GM21529 (cell line): ENCODE measurements at regions not wholly inside any gene's neighbourhood (a gene's known extent, or its start where the extent isn't known, plus 50 kb on each side); places are given as distances from the start of the nearest gene placed in this dataset.
"Not testable (repeated sequence)": the region's sequence is repeated elsewhere in the genome, so short reads cannot be mapped to it uniquely, and the experiment has no call there.

Experiments used
- ATAC-seq: cut with Tn5 transposase; IDR thresholded peaks from one replicate; pipeline ENCODE4 v1.9.1; 2021; ENCODE audit not compliant: unreplicated experiment

DNA sequence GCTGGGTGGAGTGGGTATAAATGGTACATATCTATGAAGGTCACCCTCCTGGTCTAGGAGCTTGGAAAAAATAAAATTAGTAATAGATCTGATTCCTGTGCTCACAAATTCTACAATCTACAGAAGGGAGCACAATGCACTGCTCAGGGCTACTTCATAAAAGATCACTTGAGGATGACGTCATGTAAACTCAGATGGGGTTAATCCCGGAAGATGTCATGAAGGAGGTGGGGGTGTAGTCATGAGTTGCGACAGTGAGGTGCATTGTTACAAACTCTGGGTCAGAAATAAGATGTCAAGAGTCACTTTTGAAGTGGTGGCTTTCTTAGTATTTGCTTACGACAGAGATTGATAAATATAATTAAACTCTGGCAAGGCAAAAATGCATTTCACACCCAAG is 68.2 kb downstream of the LHX9 start:
- no peak for ATAC-seq

DNA sequence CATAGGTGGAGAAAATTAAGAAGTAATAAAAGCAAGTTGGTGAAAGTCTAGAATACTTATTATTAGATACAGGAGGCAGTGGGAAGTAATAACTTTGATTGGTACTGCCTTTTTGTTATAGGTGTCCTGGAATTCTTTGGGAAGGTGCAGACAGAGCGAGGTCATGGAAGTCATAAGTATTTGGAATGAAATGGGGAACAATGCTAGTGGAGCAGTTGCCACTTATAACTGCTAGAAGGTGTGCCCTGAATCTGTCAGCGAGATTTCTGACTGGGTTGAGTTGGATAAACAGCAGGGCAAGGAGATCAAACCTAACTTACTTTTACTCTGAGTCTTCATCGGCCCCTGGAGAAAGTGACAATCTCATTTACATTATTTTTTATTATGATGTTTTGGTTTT is 69.6 kb downstream of the LHX9 start:
- no peak for ATAC-seq

DNA sequence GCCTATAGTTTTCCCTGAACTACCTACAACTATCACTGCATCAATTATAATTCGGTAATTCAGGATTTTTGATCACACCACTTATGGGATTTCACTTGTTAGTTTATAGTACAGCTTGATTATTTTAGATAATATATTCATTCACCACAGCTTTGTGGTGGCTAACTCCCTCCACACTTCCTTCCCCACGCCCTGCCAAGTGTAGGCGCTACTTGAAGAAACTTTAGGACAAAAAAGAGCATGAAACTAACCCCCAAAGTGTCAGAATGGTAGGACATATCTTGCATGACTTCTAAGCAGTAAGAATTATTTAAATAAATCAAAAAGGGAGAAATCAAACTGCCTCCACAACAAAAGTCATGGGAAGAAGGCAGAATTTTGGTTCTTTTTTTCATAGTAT is 70.1 kb downstream of the LHX9 start:
- ATAC-seq: no peak

DNA sequence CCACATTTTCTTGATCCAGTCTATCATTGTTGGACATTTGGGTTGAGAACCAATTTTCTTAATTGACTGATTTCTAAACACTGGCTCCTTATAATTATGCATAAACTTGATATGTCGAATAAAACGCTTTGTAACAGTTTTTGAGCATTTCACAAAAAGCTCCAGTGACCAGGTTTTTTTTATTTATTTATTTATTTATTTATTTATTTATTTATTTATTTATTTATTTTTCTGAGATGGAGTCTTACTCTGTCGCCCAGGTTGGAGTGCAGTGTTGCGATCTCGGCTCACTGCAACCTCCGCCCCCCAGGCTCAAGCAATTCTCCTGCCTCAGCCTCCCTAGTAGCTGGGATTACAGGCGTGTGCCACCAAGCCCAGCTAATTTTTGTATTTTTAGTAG is 71.4 kb downstream of the LHX9 start:
- ATAC-seq: not testable (repeated sequence)

DNA sequence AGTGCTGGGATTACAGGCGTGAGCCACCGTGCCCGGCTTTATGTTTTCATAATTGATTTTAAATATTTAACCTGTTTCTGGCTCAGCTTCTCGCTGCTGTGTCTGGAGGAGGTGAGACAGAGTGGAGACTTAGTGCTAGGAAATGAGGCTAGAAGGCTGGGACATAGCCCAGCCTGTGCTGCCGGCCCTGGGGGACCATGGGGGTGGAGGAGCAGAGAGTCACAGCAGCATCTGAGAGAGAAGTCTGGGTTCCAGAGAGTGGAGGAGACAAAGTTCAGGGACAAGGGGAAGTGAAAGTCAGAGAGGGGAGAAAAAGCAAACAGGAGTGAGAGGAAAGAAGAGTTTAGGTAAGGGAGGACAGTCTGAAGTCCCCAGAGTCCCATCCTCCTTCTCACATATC is 71.9 kb downstream of the LHX9 start:
- no peak for ATAC-seq

DNA sequence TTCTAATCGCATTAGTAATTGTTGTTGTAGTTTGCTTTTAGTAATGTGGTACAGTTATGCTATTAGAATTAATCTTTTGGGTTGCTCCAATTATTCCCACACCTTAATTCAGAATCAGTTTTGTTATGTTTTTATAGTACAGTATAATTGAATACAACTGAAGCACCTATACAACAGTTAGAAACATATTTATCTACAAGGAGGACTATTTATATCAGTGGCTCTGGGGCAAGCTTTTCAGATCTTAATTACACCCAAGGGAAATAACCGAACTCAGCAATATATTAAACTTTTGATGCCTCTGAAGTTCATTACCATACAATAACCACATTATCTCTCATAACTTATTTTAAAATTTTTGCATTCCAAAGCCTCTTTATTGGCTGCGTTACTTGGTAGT is 74.4 kb downstream of the LHX9 start:
- ATAC-seq: no peak

DNA sequence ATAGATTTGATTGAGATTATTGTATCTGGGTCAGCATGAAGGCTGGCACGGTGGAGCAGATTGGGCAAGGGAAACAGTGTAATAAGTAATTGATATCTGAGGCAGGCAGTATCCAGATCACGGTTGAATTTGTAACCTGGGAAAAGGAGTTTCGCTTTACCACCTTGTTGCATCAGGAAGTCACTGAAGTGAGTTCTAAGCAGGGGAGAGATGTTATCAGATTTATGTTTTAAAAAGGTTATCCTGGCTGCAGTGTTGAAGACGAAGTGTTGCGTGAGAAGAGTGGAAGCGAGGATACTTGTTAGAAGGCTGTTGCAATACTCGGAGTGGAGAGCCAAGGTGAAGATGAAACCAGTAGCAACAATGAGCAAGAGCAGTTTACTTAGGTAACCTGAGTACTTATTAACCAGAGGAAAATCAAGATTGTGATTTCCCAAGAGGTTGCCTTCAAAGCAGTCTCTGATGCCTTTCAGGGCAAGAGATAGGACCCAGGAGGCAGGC is 77.8 kb downstream of the LHX9 start:
- no peak for ATAC-seq

DNA sequence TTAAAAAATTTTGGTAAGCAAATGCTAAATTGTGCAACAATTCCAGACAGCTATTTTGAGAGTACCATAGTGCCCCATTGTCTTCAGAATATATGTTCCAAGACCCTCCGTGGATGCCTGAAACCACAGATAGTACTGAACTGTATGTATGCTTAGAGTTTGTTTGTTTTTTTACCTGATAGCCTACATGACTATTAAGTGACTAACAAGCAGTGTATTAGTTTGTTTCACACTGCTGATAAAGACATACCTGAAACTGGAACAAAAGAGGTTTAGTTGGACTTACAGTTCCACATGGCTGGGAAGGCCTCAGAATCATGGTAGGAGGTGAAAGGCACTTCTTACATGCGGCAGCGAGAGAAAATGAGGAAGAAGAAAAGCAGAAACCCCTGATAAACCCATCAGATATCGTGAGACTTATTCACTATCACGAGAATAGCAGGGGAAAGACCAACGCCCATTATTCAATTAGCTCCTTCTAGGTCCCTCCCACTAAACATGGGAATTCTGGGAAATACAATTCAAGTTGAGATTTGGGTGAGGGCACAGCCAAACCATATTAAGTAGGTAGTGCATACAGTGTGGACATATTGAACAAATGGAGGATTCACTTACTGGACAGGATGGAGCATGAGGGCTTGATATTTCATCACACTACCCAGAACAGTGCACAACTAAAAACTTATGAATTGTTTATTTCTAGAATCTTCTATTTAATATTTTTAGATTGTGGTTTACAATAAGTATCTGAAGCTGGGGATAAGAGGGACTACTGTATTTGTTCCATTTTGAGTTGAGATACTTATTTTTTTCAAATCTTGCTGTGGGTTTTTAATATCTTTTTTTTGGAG is 78.5 kb downstream of the LHX9 start:
- no peak for ATAC-seq

DNA sequence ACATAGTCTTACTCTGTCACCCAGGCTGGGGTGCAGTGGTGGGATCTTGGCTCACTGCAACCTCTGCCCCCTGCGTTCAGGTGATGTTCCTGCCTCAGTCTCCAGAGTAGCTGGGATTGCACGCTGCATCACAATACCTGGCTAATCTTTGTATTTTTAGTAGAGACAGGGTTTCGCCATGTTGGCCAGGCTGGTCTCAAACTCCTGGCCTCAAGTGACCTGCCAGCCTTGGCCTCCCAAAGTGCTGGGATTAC is 79.0 kb downstream of the LHX9 start:
- ATAC-seq: not testable (repeated sequence)

DNA sequence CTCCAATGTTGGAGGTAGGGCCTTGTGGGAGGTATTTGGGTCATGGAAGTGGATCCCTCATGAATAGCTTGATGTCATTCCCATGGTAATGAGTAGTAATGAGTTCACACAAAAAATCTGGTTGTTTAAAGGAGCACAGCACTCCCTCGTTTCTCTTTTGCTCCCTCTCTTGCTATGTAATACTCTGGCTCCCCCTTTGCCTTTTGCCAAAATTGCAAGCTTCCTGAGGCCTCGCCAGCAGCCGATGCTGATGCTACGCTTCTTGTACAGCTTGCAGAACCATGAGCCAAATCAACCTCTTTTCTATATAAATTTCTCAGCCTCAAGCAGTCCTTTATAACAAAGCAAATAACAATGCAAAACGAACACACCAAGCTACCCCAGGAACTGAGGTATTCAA is 80.9 kb downstream of the LHX9 start:
- no peak for ATAC-seq

DNA sequence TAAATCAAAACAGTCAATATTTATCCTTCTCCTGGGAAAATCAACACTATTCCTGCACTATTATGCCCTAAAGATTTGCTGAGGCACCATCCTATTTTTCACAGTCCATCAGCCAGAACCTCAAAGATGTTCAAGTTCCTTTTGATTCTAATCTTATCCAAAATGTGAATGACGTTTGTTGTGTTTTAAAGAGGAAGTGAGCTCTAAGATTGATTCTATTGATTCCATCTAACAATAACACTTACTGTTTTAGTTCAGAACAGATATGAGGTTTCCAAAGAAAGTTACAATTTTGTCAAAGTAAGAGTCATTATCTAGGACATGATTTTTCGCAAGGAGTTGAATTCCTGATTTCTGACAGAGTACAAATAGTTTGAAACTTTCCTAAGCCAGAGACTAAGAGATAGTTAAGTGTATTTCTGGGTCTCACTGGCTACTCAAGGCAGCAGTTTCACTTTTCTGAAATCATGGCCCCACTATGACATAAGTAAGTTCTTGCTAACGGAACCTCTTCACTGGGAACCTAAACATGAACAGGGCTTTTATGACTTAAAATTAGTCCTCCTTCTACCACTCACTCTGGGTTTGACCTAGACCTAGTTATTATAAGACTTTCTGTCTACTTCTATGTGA is 84.7 kb downstream of the LHX9 start:
- no peak for ATAC-seq

DNA sequence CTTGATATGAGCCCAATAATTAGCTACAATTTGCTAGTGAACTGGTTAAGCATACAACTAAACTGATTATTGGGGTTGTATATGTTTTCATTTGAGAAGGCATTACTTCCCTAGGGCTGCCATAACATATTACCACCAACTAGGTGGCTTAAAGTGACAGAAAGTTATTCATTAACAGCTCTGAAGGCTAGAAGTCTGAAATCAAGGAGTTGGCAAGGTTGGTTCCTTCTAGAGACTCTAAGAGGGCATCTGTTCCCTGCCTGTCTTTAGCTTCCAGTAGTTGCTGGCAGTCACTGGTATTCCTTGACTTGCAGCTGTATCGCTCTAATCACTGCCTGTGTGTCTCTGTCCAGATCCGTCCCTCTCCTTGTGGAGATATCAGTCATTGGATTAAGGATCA is 86.3 kb downstream of the LHX9 start:
- ATAC-seq: no peak

DNA sequence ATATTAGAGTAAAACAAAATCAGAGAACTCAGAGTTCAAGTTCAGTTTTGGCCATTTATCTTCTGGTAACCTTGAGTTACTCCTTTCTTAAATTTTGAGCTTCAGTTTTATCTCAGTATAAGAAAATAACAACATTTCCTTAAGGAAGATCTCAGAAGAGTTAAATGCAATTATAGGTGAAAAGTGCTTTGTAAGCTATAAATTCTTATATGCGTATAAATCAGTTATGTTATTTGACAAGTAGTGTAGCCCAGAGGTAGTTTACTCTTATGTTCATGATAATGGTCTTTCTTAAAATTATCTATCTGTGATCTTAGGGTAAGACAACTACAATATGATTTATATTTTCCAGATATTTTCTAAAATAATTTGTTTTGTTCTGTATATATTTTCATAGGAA is 89.8 kb downstream of the LHX9 start:
- no peak for ATAC-seq

DNA sequence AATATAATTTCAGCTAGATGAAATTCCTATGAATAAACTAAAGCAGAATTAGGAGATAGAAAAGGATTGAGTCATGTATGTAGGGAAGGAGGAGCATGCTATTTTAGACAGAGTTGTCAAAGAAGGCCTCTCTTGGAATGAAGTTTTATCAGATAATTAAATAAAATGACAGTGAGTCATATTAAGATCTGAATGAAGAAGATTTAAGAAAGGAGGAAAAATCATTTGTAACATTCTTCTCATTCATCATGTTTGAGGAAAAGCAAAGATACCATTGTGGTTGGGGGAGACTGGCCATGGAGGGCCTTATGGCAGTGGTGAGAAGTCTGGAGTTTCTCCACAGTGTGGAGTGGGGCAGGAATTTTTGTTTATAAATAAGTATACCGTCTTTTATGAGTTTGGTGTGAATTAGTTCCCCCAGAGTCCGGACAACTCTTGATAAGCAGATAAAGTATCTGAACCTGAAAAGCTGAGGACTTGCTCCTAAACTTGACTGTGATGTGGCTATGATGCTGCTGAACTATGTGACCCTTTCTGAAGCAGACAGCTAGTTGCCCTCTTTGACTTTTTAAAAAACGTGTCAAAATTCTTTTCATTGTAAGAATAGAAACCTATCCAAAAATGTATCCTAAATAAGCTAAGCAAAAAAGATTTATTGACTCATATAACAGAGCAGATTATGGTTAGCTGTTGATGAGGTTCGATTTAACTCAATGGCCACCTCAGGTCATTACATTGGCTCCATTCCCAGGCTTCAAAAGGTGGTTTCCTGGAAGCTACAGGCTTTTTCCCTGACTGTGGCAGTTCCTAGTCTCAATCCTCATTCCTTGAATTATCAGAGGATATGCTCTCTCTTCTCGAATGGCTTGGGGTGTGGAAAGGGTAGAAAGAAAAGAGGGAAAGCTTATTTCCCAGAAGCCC is 90.8 kb downstream of the LHX9 start:
- no peak for ATAC-seq

DNA sequence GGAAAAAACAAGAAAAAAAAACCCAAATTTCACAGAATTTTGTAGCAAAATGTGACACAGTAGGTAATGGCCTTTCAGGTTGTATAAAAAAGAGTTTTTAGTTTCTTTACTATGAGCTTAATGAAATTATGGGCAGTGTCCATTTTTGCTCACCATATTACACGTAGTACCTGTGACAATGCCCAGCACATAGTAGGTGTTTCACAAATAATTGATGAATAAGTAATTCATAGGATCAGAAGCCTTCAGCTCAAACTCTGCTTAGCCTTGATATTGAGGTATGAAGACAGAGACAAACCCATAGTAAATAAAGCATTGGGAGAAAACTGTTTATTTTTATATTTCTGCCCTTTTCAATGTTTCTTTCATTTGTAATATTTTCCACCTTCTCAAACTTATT is 97.2 kb downstream of the LHX9 start:
- ATAC-seq: no peak

DNA sequence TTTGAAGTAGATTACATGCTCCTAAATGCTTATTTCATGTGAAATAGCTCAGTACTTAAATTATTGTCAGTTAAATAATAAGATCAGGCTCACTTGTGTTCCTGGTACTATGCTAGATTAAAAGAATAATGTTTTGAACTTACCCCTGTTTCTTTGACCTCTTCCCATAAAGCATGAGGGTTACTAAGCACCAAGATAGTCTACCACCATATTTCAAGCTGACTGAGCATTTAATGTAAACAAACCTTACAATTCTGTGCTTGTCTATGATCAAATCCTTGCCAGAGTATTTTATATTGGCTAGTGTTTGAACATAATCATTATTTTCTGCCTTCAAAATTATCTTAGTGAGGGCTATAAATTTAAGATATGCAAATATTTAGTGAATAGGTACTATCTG is 98.1 kb downstream of the LHX9 start:
- ATAC-seq: no peak

DNA sequence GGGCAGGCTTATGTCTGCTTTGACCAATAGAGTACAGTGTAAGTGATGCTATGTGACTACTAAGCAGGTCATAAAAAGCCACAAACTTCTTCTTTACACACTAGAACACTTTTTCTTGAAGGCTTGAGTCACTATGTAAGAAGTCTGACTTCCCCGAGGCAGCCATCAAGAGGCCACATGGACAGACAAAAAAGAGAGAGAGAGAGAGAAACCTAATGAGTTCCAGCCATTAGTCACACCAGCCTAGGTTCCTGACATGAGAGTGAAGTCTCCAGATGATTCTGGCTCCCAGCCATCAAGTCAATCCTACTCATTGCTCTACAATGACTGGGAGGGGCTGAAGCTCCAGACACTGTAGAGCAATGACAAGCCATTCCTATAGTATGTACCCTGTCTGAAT is 101.4 kb downstream of the LHX9 start:
- ATAC-seq: no peak

DNA sequence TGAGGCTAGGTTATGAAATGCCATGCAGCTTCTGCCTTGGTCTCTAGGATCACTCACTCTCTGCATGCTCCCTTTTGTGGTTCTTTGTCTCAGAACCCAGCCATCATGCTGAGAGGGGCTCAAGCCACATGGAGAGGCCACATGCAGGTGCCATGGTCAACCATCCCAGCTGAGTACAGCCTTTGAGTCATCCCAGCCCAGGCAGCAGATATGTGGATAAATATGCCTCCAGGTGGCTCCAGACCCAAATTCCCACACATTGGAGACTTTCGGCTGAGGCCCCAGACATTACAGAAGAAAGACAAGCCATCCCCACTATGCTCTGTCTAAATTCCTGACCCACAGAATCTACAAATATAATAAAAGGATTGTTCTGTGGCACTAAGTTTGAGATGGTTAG is 102.0 kb downstream of the LHX9 start:
- no peak for ATAC-seq

DNA sequence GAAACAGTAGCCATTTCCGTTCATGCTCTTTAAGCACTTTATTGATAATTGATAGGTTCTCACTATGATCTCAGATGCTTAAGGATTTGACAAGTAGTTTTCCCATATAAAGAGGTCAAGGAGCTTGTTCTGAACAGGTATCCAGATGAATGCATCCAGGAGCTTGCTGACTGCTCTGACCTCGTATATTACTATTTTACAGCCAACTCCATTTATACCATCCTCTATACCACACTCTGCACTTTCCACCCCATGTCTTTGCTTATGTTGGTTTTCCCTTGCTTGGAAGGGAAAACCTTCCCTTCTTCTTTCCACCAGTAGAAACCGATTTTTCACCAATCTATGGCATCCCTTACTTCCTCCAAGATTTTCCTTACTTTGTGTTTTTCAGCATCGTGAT is 107.2 kb downstream of the LHX9 start:
- ATAC-seq: no peak

DNA sequence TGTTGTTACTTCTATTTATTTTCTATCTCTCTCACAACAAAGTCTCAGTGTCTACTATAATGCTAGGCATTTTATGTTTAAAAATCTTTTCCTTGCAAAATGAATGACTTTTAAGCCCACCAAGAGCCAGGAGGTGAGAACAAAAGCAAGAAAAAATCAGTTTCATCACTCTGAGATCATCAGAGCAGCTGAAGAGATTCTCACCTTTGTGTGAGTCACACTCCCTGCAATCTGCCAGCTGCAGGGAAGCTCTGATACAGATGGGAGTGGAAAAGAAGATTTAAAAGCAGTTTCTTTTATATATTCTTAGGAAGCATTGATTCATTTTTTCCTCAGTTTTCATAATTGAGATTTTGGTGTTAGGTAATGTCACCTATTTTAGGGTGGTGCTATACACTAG is 107.6 kb downstream of the LHX9 start:
- no peak for ATAC-seq

DNA sequence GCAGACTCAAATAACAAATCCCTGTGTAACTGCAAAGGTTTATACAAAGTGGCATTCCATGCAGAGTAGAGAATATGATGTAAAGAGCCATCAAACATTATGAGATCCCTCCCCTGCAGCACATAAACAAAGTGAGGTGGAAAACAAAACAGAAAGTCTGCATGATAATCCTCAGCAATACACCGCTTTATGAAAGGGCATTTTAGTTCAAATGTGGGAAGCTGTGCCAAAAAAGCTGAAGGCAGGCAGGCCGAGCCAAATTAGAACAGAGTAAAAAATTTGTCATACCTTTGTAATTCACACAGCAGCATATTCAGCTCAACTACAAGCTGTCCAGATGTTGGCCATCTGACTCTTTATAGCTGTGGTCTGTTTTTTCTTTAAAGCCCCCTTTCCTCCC is 113.5 kb downstream of the LHX9 start:
- no peak for ATAC-seq

DNA sequence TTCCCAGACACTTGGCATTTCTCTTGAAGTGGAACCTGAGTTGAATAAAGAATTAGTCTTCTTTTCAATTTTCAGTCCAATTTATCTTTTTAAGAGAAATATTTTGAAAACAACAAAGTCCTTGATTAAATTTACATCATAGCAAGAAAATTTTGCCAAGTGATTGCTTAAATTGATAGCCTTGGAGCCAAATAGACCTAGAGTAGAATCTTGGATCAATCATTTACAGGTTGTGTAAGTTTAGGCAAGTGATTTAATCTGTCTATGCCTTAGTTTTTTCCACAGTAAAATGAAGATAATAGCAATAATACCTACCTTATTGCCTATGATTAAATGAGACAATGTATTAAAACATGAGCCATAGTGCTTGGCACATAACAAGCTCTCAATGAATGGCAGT is 113.9 kb downstream of the LHX9 start:
- ATAC-seq: no peak
